ENCODE measurements at regions not wholly inside any gene's neighbourhood (a gene's known extent, or its start where the extent isn't known, plus 50 kb on each side); places are given as distances from the start of the nearest gene placed in this dataset.

DNA sequence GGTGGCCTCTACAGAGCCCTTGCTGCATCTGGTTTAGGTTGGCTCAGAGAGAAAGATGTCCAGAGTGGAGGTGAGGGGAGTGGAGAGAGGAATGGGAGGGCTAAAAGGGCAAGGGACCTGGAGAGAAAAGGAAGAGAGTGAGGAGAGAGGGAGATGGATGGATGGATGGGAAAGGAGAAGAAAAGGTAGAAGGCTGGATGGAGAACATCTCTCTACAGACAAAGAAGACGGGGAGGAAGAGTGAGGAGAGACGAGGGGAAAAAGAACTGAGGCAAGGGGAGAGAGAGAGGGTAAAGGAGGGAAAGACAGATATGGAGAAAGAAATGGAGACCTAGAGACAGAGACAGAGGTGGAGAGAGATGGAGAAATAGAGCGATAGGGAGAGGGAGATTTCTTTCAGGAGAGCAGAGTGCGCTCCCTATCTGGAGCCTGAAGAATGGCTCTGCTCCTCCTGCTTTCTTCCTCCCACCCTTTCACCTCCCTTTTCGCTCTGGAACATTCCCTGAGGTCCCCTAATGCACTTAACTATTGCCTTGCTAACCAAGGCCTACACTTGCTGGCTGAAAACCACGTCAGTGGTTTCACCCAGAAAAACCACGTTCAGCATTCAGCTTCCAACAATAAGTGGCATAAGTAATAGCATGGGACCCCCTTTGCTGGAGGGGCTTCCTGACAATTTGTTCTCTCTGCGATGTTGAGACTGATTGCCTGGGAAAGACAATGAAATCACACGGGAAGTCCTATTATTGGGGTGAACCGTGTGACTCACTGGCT is 286.3 kb downstream of the CDH26 start:
- no peak for TF ChIP-seq POLR2A (IDR thresholded peaks at IDR 0.05)
- TF ChIP-seq, protein P1, sequence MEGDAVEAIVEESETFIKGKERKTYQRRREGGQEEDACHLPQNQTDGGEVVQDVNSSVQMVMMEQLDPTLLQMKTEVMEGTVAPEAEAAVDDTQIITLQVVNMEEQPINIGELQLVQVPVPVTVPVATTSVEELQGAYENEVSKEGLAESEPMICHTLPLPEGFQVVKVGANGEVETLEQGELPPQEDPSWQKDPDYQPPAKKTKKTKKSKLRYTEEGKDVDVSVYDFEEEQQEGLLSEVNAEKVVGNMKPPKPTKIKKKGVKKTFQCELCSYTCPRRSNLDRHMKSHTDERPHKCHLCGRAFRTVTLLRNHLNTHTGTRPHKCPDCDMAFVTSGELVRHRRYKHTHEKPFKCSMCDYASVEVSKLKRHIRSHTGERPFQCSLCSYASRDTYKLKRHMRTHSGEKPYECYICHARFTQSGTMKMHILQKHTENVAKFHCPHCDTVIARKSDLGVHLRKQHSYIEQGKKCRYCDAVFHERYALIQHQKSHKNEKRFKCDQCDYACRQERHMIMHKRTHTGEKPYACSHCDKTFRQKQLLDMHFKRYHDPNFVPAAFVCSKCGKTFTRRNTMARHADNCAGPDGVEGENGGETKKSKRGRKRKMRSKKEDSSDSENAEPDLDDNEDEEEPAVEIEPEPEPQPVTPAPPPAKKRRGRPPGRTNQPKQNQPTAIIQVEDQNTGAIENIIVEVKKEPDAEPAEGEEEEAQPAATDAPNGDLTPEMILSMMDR (IDR thresholded peaks at IDR 0.05): no peak
- DNase-seq (ENCODE audit: low spot score in 2 of 2): peak in 1 of 2 donors; percentile 25
- no peak overlapping the region for H3K4me3 ChIP-seq (ENCODE audit: low read depth, poor library complexity, severe bottlenecking)
- 70 to 75% methylated on average over 10 of the region's 10 CpGs for WGBS, 2 donors
- intact Hi-C loops (cut with DNase I; ENCODE audit: low total_unique reads): no loop called here

DNA sequence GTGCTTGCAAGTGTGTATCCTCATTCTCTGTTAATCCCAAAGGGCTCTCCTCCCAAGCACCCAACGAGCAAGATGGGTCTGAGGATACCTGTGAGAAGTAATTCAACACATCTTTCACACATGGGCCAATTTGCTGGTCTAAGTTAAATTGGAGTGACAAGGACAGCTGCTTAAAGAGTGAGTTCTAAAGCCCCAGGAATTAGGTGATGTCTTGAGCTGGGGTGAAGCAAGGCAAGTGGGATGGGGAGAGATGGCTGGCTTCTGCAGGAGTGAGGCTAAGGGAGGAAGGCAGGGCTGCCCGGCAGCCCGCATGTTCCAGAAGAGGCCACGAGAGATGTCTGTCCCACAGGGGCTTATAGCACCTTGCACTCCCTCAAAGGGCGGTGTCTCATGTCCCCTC is 288.5 kb downstream of the CDH26 start:
- H3K4me3 ChIP-seq (ENCODE audit: low read depth, poor library complexity, severe bottlenecking): no peak overlapping the region
- no peak for TF ChIP-seq POLR2A (IDR thresholded peaks at IDR 0.05)
- TF ChIP-seq, protein P1 (IDR thresholded peaks at IDR 0.05): no peak
- intact Hi-C loops (cut with DNase I; ENCODE audit: low total_unique reads): no loop called here
- WGBS, 2 donors: 90% methylated on average over 5 of the region's 5 CpGs
- DNase-seq (ENCODE audit: low spot score in 2 of 2): no peak

DNA sequence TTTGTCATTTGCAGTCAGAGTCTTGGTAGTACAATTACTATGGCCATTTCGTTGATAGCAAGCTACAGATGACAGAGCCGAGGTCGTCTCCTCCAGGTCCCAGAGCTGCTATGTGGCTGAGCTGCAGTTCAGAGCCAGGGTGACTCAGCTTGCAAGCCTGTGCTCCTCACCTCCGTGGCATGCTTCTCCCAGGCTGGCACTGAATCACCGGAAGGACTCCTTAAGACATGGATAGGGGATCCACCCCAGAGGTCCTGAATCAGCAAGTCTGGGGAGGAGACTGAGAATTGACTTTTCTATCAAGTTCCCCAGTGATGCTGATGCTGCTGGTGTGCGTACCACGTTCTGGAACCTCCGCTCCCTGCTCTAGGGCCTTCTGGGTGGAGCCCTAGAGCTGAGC is 291.2 kb downstream of the CDH26 start:
- peak in 1 of 2 donors; percentile 75 for DNase-seq (ENCODE audit: low spot score in 2 of 2)
- 51 to 61% methylated on average over 8 of the region's 8 CpGs for WGBS, 2 donors
- H3K4me3 ChIP-seq (ENCODE audit: low read depth, poor library complexity, severe bottlenecking): no peak overlapping the region
- TF ChIP-seq, protein P1 (IDR thresholded peaks at IDR 0.05): no peak
- no peak for TF ChIP-seq POLR2A (IDR thresholded peaks at IDR 0.05)
- intact Hi-C loops (cut with DNase I; ENCODE audit: low total_unique reads): no loop called here

DNA sequence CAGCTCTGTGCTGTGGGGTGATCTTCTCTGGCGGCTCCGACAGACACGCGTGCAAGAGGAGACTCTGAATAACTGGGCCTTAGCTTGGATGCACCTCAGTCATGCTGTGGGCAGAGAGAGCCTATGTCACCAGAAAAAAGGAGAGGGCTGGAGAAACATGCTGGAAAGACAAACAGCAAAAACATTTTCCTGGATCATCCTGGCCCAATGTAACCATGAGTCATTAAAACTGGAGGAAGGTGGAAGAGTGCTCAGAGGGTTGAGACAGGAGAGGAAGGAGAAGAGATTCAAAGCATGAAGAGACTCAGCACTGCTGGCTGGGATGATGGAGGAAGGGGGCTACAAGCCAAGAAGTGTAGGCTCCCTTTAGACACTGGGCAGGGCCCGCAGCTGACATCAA is 292.0 kb downstream of the CDH26 start:
- no peak for TF ChIP-seq POLR2A (IDR thresholded peaks at IDR 0.05)
- TF ChIP-seq, protein P1 (IDR thresholded peaks at IDR 0.05): no peak
- WGBS, 2 donors: 84 to 95% methylated on average over 5 of the region's 5 CpGs
- DNase-seq (ENCODE audit: low spot score in 2 of 2): peak in 1 of 2 donors; percentile 62
- intact Hi-C loops (cut with DNase I; ENCODE audit: low total_unique reads): no loop called here
- H3K4me3 ChIP-seq (ENCODE audit: low read depth, poor library complexity, severe bottlenecking): no peak overlapping the region

DNA sequence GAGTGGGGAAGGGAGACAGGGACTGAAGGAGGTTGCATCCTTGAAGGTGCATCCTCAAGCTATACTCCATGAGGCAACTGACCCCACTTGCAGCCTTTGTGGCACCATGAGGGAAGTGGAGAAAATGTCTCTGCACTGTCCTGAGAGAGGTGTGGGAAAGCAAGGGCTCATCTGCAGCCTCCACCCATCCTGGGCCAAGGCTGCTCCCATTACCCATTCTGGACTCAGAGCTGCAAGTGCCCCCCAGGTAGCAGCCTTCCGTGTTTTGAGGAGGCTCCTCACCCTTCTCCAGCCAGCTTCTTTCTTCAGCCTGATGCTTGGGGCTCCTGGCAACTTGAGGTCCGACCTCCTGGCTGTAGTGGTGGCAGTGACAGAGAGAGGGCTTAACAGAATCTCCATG is 294.6 kb downstream of the CDH26 start:
- 70 to 71% methylated on average over 2 of the region's 2 CpGs for WGBS, 2 donors
- TF ChIP-seq, protein P1 (IDR thresholded peaks at IDR 0.05): no peak
- no peak for TF ChIP-seq POLR2A (IDR thresholded peaks at IDR 0.05)
- no peak overlapping the region for H3K4me3 ChIP-seq (ENCODE audit: low read depth, poor library complexity, severe bottlenecking)
- intact Hi-C loops (cut with DNase I; ENCODE audit: low total_unique reads): no loop called here
- peak in 1 of 2 donors; percentile 73 for DNase-seq (ENCODE audit: low spot score in 2 of 2)

DNA sequence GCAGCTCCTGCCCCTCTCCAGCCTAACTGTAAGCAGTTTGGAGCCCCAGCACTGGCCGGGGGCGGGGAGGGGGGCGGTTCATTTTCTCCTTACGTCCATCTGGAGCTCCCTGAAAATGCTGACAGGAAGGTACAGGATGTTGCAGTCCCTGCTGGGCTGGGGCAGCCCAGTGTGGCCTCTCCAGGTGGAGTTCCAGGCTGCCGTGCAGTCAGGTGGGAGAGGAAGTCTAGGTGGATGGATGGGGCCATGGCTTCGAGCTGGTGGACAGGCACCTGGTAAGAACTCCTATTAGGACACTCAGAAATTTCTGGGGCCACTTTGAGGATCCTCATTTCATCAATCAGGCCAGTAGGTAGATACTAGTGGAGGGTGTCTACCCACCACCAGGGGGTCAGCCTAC is 295.2 kb downstream of the CDH26 start:
- WGBS, 2 donors: 80 to 82% methylated on average over 5 to 6 of the region's 6 CpGs
- DNase-seq (ENCODE audit: low spot score in 2 of 2): peak in 1 of 2 donors; percentile 68
- intact Hi-C loops (cut with DNase I; ENCODE audit: low total_unique reads): no loop called here

More for the DNA sequence above, 295.2 kb downstream of the CDH26 start:
- no peak overlapping the region for H3K4me3 ChIP-seq (ENCODE audit: low read depth, poor library complexity, severe bottlenecking)
- TF ChIP-seq, protein P1 (IDR thresholded peaks at IDR 0.05): no peak
- no peak for TF ChIP-seq POLR2A (IDR thresholded peaks at IDR 0.05)

All from lower leg skin (tissue), 4 donors.